GM19324 (cell line): ENCODE measurements at regions not wholly inside any gene's neighbourhood (a gene's known extent, or its start where the extent isn't known, plus 50 kb on each side); places are given as distances from the start of the nearest gene placed in this dataset.

Experiments
- ATAC-seq: cut with Tn5 transposase; IDR thresholded peaks from one replicate; pipeline ENCODE4 v1.9.1; 2021; ENCODE audit warnings: mild to moderate bottlenecking, moderate library complexity; ENCODE audit not compliant: unreplicated experiment, low FRiP score

DNA sequence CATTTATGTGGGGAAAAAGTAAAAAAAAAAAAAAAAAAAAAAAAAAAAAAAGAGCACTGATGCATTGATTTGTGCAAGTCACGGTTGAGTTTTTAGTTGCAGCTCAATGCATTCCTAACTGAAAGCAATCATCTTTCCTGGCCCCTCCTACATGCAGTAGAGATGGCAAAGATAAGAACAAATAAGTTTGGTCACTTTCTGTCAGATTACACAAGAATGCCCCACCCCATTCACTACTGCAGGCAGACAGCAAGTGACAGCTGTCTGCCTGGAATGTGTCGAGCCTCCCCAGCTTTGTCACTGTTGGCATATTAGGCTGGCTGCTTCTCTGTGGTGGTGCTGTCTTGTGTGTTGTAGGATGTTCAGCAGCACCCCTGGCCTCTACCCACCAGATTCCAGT, 243.5 kb downstream of the FOXL1 start:
- ATAC-seq: no peak

DNA sequence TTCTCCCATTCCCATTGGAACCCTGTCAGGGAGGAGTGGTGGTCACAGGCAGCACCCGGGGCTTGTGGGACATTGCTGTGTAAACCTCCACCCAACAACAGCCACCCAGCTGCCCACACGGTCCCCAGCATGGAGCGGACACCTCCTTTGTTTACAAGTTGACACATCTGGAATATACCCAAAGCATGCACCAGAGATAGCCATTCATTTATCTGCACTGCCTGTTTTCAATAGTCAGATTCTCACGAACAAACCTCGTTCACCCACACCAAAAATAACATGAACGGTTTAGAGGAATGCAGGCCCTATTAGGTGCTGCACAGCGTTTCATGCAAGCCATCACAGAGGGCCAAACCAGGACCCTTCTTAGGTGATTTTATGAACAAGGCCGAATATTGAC, 244.8 kb downstream of the FOXL1 start:
- no peak for ATAC-seq

DNA sequence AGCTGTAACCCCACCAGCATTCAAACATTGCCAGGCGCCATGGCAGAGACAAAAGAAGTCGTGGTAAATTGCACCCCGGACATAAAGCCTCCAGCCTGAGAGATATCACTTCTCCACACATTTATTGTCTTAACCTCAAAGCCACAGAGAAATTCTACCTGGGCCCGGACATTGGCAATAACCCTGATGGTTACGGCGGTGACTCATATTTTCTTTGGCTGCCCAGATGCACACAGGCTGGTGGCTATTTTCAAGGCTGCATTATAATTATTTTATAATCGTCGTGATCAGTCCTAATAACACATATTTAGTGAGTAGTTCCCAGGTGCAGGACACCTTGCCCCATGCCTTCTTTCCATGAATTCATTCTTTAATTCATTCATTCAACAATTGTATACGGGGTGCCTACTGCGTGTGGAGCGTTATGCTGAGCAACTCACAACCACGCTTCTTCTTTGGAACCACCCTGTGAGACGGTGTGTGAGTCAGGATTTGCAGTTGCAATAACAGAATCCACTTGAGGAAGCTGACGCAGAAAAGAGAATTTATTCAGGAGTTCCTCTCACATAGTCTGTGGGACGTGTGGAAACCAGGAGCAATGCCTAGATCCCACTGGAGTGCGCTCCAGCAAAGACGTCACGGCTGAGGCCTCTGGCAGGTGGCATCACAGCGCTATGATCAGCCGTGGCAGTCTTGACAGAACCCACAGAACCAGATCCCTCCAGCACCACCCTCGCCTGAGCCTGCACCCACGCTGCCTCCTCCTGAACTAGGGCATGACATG, 245.7 kb downstream of the FOXL1 start:
- ATAC-seq: no peak

DNA sequence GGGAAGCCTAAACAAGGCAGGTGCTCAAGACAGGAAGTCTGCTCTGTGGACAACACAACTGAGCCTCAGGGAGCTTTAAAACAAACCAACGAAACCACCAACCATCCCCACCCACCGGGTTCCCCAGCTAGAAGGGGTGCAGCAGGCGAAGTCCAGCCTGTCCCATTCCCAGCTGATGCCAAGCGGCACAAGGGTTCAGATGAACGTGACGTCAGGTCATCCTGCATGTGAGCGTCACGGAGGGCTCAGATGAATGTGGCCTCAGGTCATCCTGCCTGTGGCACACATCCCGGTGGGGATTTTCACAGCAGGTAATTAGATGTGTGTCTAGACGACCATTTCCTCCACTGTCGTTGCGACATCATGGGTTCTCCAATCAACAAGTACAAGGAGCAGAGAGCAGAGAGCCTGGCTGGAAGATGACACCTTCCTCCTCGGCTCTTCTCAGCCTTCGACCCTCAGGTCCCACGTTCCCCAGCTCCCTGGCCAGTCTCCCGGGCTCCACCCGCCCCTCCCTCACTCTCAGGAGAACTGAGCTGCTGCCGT, 246.5 kb downstream of the FOXL1 start:
- ATAC-seq: no peak

DNA sequence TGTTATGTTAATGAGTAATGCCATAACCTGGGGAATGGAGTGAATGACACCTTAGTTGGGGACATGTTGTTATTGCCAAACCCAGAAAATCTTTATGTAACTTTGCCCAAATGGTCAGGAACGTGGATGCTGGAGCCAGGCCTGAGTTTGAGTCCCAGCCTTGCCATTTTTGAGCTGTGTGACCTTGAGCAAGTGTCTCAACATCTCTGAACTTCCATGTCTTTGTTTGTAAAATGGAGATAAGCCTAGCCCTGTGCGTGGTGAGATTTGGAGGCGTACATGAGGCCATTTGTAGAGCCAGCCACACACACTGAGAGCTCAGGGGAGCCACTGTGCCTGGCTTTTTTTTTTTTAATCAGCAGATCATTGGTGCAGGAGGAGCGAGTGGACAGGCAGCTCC, 247.3 kb downstream of the FOXL1 start:
- no peak for ATAC-seq

DNA sequence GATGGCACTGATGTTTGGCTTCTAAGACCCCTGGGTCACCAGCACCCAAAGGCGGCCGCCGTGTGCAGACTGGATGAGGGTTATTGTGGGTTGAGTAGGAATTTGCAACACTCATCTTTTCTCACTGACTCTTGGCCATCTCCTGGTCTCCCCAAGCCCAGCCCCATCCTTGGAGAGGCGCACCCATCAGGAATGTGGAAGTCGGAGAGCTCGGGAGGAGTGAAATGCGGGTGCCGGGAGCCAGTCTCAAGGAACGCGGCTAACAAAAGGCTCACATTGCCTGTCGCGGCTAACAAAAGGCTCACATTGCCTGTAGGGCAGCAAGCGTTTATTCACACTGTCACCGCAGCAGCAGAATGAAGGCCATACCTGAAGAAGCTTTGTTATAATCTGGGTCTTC, 248.6 kb downstream of the FOXL1 start:
- no peak for ATAC-seq

DNA sequence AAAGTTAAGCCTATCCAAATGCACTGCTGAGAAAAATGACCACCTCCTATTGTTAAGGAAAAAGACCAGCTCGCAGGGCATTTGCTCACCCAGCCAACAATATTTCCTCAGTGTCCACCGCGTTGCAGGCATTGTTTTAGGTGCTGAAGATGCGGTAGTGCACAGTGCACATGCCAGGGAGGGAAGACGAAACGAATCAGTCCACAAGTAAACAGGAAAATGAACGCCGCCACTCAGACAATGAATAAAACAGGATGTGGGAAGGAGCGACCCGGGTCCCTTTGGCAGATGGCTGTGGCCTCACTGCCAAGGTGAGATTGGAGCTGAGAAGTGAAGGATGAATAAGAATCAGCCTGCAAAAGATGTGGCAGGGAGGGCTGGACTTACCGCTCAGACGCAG, 249.2 kb downstream of the FOXL1 start:
- no peak for ATAC-seq

DNA sequence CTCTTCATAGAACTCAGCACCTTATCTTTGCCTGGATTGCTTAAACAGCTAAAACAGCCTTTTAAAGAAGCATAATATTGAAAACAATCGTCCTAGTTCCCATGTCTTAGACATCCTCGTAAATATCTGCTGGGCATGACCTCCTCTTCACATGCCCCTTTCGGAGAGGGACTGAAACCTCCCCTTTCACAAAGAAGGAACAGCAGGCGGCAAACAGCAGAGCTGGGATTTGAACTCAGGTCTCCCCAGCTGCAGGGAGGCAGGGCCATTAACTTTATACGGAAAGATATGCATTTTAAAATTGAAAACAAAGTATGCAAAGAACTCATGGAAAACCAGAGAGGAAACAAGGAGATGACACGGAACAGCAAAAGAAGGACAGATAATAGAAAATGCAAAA, 249.9 kb downstream of the FOXL1 start:
- no peak for ATAC-seq

DNA sequence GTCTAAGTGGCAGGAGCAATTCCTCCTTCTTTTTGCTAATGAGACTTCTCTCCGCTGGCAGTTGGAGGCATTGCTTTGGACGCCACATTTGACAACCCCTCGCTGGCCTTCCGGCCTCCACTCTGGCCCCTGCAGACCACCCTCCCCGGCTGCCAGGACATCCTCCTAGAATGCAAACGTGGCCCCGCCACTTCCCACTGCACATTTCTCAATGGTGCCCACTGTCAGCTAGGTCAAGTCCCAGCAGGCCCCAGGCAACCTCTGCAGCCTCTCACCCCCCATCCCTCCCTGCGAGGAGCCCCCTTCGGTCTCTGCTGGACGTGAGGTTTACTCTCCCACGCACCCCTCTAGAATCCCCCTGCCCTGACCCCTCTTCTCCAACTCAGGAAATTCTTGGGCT, 250.3 kb downstream of the FOXL1 start:
- ATAC-seq: no peak

DNA sequence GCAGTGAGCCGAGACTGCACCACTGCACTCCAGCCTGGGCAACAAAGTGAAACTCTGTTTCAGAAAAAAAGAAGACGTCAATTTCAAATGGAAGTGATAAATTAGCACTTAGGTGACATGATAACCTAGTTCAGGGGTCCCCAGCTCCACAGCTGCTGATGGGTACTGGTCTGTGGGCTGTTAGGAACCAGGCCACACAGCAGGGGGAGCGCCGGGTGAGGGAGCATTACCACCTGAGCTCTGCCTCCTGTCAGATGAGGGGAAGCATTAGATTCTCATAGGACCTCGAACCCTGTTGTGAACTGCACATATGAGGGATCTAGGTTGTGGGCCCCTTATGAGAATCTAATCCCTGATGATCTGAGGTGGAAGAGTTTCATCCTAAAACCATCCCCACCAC, 253.0 kb downstream of the FOXL1 start:
- no peak for ATAC-seq

DNA sequence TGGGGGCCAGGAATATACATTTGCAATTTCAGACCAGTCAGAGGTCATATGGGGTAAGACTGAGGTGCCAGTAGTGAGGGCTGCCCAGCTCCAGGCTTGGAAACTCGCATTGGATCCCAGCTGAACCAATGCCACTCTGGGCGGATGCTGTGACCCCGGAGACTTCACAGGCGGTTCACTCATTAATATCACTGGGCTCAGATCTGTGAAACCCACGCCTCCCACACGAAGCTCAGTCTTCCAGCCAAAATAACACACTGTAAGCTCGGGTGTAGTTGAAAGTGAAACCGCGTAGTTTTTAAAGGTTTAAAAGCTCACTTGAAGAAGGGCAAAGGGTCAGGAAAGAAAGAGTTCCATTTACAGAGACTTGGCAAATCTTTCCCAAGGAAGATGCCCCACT, 254.8 kb downstream of the FOXL1 start:
- no peak for ATAC-seq

DNA sequence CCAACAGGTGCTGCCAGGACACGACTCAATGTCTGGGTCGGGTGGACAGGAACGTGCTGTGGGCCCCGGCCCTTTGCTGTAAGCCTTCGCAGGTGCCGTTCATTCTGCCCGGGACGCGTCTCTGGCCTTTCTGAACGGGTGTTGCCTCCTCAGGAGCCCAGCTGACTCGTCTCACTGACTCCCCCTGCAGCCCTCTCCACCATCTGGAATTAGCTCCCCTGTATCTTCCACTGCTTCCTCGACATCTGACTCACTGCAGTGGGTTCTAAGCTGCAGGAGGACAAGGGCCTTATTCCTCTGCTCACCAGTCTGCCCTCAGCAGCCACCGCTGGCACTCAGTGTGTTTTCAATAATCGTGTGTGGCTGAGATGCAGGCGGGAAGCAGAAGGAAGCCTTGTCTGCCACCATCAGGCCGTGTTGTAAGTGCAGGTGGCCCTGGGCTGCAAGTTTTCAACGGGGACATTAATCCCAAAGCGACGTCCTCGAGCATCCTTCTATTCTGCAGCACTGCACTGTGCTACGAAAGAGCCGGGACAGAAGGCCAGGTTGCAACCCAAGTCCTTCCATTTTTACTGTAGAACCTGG, 256.2 kb downstream of the FOXL1 start:
- ATAC-seq: no peak

DNA sequence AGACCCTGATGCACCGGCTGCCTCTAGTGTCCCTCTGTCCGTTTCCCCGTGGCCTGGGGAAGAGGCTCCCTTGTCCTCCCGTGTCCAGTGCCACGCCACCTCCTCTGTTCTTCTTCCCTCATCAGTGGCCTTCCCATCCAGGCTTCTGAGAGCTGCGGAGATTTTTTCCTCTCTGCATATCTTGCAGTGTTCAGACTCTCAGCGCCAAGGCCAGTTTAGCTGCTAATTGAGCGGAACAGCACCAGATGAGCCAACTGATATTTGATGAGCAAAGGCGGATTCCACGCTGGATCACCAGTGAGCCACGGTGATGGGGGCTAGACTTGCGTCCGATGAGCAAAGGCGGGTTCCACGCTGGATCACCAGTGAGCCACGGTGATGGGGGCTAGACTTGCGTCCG, 257.6 kb downstream of the FOXL1 start:
- no peak for ATAC-seq

DNA sequence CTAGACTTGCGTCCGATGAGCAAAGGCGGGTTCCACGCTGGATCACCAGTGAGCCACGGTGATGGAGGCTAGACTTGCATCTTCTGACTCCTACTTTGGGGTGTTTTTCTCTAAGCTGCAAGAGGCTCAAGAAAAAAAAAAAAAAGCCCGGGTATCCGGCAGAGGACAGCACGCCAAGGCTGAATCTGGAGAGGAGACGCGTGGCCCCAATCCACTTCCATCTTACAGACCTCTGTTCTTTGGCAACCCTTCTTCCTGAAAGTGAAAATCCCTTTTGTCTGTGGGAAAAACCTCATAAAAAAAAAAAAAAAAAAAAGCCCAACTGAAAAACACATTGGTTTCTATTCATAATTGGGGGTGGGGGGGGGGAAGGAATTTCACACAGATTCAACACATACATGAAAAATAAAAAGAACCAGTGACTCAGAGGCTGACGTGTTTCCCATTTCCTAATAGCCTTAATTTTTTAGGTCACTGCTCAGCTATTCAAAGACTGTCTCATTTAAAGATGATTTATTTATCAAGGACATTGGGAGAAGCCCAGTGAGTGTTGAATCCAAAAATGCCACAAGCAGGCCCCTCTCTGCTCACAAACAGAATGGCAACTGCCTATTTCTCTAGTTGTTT, 258.3 kb downstream of the FOXL1 start:
- ATAC-seq: no peak

DNA sequence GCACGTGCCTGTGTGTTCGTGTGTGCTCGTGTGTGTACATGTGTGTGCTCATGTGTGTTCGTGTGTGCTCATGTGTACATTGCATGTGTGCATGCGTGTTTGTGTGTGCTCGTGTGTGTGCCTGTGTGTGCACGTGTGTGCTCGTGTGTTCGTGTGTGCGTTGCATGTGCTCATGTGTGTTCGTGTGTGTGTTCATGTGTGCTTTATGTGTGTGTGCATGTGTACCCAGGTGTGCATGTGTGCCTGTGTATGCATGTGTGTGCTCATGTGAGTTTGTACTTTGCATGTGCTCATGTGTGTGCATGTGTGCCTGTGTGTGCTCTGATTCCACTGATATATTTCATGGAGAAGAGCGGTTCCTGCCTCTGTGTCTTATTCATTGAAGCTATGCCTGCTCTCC, 265.5 kb downstream of the FOXL1 start:
- ATAC-seq: no peak

DNA sequence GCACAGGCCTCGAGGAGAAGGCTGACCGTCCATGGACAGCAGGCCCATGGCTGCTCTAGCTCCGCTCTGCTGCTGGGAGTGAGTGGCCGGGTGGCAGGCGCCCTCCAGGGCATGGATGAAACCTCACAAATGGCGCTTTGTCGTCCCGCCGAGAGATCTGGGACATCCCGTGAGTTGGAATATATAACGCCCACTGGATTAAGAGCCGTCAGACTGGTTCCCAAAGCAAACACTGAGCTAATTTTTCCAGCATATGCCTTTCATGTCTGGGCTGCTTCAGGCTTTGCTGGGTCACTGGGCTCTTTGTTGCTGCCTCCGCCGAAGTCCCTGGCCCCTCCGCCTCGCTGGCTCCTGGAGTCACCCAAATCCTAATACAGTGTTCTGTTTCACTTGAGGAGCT, 266.3 kb downstream of the FOXL1 start:
- no peak for ATAC-seq

DNA sequence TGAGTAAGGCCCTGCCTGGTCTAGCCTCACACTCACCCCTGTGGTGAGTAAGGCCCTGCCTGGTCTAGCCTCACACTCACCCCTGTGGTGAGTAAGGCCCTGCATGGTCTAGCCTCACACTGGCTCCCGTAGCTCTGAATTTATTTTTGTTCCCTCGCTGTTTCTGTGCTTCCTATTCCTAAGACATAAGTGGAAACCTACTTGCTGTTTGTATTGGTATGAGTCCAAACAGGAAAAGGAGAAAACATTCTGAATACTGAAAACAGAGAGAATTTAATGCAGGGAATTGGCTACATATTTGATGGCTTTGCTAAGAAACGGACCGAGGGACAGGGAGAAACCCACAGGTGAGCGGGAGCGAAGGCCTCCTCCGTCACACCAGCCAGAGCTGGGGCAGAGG, 267.8 kb downstream of the FOXL1 start:
- no peak for ATAC-seq

DNA sequence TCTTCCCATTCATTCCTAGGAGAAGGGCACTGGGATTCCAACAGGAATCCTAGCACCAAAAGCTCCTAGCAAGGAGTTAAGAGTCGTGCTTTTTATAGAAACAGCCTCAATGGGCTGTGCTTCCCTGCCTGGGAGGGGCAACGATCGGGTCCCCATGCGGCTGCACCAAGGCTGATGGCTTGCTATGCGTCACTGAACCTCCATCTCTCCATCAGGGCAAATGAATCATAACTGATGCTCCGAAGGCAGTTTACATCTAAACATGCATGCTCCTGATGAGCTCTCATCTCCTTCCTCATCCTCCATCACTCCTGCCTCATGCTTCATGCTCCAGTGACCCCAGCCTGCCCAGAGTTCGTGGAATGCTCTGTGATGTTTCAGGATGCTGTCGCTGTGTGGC, 270.5 kb downstream of the FOXL1 start:
- ATAC-seq: no peak

DNA sequence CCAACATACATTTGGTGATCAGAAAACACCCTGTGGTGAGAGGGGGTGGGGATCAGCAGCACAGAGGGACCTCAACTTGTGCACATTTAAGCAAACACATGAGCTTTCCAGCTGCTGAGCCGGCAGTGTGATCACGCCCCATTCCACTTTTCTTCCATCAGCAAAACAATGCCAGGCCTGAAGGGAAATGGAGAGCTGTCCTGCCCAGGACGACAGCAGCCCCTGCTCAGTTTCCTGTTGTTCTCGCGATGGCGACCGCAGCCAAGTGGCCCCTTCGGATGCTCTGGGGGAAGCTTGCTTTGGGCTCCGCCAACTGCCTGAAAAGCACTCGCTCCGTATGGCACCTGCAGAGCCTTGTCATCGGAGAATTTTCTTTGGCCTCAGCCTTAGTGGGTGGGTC, 272.3 kb downstream of the FOXL1 start:
- no peak for ATAC-seq

DNA sequence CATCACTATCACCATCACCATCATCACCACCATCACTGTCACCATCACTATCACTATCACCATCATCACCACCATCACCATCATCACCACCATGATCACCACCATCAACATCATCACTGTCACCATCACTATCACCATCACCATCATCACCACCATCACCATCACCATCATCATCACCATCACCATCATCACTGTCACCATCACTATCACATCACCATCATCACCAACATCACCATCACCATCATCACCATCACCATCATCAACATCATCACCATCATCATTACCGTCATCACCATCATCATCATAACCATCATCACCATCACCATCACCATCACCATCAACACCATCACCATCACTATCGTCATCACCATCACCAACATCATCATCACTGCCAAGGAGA, 273.8 kb downstream of the FOXL1 start:
- no peak for ATAC-seq

DNA sequence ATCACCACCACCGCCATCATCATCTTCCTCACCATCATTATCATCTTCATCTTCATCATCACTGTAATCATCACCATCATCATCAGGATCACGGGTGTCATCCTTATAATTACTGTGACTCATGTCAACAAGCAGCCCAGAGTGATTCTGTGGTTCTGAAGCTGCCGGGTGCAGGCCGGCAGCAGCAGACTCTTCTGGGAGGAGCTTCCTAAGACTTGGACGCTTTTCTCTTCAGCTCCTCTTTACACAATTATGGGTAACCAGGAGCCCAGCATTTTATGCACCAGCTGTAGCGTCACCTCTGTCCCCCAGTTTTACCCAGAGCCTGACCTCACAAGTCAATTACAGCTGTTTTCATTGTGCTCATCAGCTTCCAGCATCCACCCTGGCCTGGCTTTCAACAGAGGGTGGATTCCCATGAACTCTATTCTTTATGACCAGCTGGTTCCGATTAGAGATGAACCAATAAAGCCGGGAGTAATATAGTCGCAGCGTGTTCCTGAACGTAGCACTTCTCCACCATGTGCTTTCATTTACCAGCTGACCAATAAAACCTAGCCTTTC, 275.8 kb downstream of the FOXL1 start:
- ATAC-seq: no peak
